RWPE2 (cell line): ENCODE measurements at regions not wholly inside any gene's neighbourhood (a gene's known extent, or its start where the extent isn't known, plus 50 kb on each side); places are given as distances from the start of the nearest gene placed in this dataset.

Source experiments
- ATAC-seq: fragments of 200-7000 bp; cut with Tn5 transposase; 3 replicates; pipeline ENCODE4 v1.9.1; 2021; ENCODE audit warnings: low read depth
- DNase-seq: peaks from one replicate; pipeline ENCODE4 v3.0.0-alpha.2; 2020; ENCODE audit warnings: low spot score
- H3K27ac ChIP-seq: fragments of 450-650 bp; 2 replicates; pipeline ENCODE4 v1.5.1; 2017; ENCODE audit warnings: mild to moderate bottlenecking; ENCODE audit not compliant: poor library complexity, severe bottlenecking
- H3K27me3 ChIP-seq: fragments of 250-450 bp; sonication (Bioruptor Pico); 2 replicates; pipeline ENCODE4 v1.5.1; 2021; ENCODE audit warnings: mild to moderate bottlenecking, moderate library complexity; ENCODE audit not compliant: insufficient read depth, poor library complexity, severe bottlenecking
- H3K36me3 ChIP-seq: fragments of 250-450 bp; sonication (Bioruptor Pico); 2 replicates; pipeline ENCODE4 v1.5.1; 2020; ENCODE audit warnings: low read depth, mild to moderate bottlenecking, moderate library complexity
- H3K4me1 ChIP-seq: fragments of 250-450 bp; sonication (Bioruptor Pico); 2 replicates; pipeline ENCODE4 v1.5.1; 2021; ENCODE audit warnings: mild to moderate bottlenecking, moderate library complexity; ENCODE audit not compliant: insufficient read depth, poor library complexity, severe bottlenecking
- H3K4me3 ChIP-seq: fragments of 250-450 bp; sonication (Bioruptor Pico); 2 replicates; pipeline ENCODE4 v1.5.1; 2021; ENCODE audit warnings: mild to moderate bottlenecking, moderate library complexity; ENCODE audit not compliant: severe bottlenecking
- H3K9me3 ChIP-seq: fragments of 250-450 bp; sonication (Bioruptor Pico); 2 replicates; pipeline ENCODE4 v1.5.1; 2021; ENCODE audit warnings: mild to moderate bottlenecking, moderate library complexity; ENCODE audit not compliant: severe bottlenecking
- CTCF ChIP-seq: fragments of 450-650 bp; IDR thresholded peaks from one replicate; pipeline ENCODE4 v1.5.1; 2017; ENCODE audit warnings: mild to moderate bottlenecking, moderate library complexity; ENCODE audit not compliant: poor library complexity, severe bottlenecking

- Histone ChIP-seq H3K27me3 (no peaks in the 10 kb centered on the region), H3K27ac (no peak overlapping the region), H3K36me3 (no peaks in the 10 kb centered on the region), H3K9me3 (no peaks in the 10 kb centered on the region), H3K4me3 (no peak overlapping the region), H3K4me1 (peaks cover 3% of the 10 kb centered on the region)
- no peak for TF ChIP-seq CTCF
- ATAC-seq (no peak), DNase-seq (no peak)
Measured at GRCh38 chr13:31980830-31981229, 50.7 kb upstream of the FRY start.
